Occipital lobe (tissue), 1 donor: ENCODE measurements at regions not wholly inside any gene's neighbourhood (a gene's known extent, or its start where the extent isn't known, plus 50 kb on each side); places are given as distances from the start of the nearest gene placed in this dataset.
"Not testable (repeated sequence)": the region's sequence is repeated elsewhere in the genome, so short reads cannot be mapped to it uniquely, and the experiment has no call there.

Experiments
- DNase-seq: peaks from one replicate; lab custom pipeline; 2025; lab: John Stamatoyannopoulos, UW

DNA sequence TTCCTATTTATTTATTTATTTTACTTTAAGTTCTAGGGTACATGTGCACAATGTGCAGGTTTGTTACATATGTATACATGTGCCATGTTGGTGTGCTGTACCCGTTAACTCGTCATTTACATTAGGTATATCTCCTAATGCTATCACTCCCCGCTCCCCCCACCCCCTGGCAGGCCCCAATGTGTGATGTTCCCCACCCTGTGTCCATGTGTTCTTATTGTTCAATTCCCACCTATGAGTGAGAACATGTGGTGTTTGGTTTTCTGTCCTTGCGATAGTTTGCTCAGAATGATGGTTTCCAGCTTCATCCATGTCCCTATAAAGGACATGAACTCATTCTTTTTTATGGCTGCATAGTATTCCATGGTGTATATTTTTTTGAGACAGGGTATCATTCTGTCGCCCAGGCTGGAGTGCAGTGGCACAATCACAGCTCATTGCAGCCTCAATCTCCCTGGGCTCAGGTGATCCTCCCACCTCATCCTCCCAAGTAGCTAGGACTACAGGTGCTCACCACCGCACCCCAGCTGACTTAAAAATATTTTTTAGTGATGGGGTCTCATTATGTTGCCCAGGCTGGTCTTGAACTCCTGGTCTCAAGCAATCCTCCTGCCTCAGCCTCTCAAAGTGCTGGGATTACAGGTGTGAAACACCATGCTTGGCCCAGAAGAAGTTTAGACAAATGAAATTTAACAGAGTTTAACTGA, 140.6 kb downstream of the NPIPB5 start:
- DNase-seq = not testable (repeated sequence)

DNA sequence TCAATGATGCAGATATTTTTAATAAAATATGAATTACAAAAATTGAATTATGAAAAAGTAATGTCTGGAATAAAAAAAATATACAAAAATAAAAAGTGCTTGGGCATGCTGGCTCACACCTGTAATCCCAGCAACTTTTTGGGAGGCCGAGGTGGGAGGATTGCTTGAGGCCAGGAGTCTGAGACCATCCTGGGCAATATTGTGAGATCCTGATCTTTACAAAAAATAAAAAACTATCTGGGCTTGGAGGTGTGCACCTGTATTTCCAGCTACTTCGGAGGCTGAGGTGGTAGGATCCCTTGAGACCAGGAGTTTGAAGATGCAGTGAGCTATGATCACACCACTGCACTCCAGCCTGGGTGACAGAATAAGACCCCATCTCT, 141.8 kb downstream of the NPIPB5 start:
- DNase-seq = no peak

DNA sequence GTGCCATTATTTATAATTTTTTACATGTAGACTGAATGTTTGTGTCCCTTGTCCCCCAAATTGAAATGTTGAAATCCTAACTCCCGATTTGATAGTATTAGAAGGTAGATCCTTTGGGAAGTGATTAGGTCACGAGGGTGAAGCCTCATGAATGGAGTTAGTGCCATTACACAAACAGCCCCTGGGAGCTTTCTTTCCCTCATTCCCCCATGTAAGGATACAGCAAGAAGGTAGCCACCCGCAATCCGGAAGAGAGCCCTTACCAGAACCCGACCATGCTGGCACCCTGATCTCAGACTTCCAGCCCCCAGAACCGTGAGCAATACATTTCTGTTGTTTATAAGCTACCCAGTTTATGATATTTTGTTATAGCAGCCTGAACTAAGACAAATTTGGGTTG, 143.2 kb downstream of the NPIPB5 start:
- no peak for DNase-seq

DNA sequence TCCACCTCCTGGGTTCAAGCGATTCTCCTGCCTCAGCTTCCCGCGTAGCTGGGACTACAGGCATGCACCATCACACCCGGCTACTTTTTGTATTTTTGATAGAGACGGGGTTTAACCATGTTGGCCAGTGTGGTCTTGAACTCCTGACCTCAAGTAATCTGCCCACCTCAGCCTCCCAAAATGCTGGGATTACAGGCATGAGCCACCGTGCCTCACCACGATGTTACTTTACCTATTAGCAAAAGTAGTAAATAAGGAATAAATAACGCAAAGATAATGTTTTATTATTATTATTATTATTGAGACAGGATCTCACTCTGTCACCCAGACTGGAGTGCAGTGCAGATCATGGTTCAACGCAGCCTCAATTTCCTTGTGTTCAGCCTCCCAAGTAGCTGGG, 145.9 kb downstream of the NPIPB5 start:
- DNase-seq = not testable (repeated sequence)

DNA sequence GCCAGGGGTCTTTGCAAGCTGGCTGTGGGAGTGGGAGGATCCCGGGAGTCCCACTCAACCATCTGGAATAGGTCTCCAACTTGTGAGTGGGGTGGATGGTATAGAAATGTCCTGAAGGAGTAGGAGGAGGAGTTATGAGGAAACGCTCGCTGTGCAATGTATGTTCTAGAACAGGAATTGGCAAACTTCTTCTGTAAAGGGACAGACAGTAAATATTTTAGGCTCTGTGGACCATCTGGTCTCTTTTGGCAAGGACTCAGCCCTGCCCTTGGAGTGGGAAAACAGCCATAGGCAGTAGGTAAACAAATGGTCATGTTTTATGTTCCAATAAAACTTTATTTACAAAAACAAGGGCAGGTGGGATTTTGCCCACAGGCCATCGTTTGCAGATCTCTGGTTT, 149.2 kb downstream of the NPIPB5 start:
- peak; percentile 53 for DNase-seq

- no peak for DNase-seq
Observed at GRCh38 chr16:22660441-22661160, 149.9 kb downstream of the NPIPB5 start.

- no peak for DNase-seq
Observed at GRCh38 chr16:22661161-22661647, 150.5 kb downstream of the NPIPB5 start.

GRCh38 chr16:22662958-22663357, 151.0 kb upstream of the HS3ST2 start:
- not testable (repeated sequence) for DNase-seq

- DNase-seq = no peak
Observed at GRCh38 chr16:22663389-22664064, 150.4 kb upstream of the HS3ST2 start.

DNA sequence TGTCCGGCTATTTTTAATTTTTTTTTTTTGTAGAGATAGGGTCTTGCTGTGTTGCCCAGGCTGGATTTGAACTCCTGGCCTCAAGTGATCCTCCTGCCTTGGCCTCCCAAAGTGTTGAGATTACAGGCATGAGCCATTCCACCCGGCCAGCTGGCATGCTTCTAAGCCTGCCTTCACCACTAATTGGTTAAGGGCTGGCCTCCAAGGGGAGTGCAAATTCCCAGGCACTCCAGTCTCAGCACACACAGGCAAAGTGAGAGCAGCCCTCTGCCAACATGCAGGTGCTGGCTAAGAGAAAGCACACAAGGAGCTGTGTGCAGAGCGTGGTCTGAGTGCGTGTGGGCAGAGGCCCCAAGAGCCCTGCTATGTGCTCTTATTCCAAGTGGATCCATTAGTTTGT, 149.8 kb upstream of the HS3ST2 start:
- no peak for DNase-seq

DNA sequence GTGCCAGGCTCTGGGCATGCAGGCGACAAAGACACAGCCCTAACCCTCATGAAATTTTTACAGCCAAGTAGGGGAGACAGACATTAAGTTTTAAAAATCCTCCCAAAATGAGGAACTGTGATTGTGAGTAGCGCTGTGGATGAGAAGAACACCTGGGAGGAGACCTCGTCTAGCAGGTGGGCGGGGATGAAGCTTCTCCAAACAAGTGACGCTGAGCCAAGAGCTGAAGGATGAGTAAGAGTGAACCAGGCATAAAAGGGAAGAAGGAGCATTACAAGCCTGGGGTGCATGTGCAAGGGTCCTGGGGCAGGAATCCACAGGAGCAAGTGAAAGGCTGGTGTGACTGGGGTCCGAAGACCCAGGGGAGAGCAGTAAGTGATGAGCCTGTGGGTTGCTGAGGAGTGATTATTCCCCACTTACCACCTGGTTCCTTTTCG, 149.4 kb upstream of the HS3ST2 start:
- no peak for DNase-seq

DNA sequence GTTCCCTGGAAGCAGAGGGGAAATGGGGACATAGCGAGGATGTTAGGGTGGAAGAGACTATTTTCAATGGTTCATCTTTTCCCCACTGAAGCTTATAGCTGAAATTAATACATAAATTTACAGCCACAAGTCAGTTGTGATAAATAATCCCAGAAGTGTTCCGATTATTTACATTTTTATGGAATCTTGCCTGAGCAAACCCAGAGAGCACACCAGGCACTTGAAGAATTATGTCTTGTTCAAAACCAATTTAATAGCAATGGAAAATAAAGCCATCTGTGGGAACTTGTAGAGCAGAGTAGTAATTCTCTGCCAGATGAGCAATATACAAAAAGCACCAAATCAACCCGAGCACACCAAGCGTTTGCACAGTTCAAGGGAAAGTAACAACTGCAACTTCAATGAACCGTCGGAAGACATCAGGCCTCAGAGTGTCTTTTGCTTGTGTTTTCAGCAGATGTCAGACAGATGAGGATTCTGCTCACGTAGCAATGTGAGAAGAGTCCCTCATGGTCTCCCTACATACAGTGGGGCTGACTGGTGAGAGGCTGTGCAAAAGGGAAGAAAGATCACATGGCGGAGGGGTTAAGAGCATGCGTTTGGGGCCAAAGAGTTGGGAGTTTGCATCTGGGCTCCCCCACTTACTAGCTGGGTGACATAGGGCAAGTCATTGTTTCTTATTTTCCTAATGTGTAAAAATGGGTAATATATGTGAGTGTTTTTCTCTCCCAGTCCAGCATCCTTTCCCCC, 148.7 kb upstream of the HS3ST2 start:
- DNase-seq = no peak

DNA sequence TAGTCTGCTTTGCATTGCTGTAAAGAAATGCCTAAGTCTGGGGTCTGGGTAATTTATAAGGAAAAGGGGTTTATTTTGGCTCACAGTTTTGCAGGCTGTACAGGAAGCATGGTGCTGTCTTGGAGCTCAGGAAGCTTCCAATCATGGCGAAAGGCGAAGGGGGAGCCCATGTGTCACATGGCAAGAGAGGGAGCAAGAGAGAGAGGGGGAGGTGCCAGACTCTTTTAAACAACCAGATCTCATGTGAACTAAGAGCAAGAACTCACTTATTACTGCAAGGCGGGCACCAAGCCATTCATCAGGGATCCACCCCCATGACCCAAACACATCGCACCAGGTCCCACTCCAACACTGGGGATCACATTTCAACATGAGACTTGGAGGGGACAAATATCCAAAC, 148.2 kb upstream of the HS3ST2 start:
- no peak for DNase-seq

- no peak for DNase-seq
Observed at GRCh38 chr16:22668318-22668717, 145.6 kb upstream of the HS3ST2 start.

DNA sequence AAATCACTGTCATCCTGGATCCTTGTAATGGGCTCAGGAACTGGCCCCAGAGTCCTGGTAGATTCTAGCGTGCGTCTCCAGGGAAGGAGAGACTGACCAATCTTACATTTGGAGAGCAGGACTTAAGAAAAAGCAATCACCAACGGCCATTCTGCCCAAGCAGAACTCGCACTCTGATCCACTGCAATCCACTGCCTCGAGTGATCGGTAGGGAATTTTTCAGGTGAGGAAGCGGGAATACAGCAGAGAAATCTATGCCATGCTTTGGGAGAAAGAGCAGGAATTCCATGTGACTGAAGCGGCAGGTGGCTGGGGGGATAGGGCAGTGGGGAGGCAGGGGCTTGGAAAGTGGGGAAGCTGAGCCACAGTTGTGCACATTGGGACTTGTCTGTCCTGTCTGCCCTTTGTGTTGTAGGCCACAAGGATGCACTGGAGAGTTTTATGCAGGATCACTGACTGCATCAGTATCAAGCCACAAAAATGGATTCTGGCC, 143.9 kb upstream of the HS3ST2 start:
- no peak for DNase-seq

DNA sequence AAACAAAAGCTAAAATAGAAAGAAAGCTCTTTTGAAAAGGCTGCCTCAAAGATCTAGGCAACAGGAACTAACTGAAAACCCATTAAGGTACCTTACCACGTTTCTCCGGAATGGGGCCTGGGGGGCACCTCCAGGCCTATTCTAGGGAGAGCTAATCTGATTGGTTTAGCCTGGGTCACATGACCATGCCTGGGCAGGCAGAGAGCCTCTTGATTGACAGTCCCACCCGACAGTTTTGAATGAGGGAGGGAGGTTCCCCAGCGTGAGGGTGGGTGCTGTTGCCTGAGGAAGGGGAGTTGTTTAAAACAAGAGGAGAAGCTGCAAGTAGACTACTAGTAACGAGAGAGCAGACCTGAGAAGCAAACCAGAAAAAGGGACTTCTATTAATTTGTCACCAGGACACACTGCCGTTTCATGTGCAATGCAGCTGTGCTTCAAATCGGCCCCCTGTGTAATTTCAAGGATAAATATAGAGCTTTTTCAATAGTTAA, 143.4 kb upstream of the HS3ST2 start:
- peak; percentile 23 for DNase-seq

- no peak for DNase-seq
Observed at GRCh38 chr16:22671301-22672076, 142.5 kb upstream of the HS3ST2 start.

DNA sequence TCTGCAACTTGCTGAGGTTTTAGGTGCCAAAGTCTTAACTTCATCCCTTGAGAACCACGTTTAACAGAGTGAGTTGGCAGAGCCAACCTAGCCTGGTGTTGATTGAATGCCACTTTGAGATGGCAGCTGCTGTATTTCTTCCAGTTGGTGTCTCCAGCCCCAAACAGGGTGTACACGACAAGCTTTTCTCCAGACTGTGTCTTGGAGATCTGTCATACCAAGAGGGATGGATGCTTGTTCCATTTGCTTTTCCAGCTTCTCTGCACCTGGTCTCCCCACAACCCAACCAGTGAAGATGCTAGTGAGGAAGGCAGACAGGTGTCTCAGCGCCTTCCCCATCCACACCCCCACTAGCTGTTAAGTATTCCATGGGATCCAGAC, 141.1 kb upstream of the HS3ST2 start:
- DNase-seq = no peak

DNA sequence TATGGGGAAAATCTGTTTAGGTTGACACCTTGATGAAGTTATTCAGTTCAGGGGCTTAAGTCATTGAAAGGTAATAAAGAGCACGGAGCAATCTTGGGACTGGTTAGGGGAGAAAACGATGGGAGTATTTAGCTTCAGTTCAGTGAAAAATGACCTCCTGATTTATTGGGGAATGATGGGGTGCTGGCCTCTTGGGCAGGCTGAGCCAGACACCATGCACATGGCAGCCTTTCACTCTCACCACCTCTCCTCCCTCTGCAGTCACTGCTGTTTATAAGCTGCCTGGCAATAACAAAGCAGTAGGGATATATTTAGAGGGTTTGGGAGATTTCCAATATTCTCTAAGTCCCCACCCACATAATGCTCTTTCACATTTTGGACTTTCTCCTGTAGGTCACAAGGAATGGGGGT, 140.5 kb upstream of the HS3ST2 start:
- no peak for DNase-seq

- no peak for DNase-seq
Observed at GRCh38 chr16:22674832-22675191, 139.2 kb upstream of the HS3ST2 start.
